Esophagus muscularis mucosa (tissue), 3 donors: ENCODE measurements at regions not wholly inside any gene's neighbourhood (a gene's known extent, or its start where the extent isn't known, plus 50 kb on each side); places are given as distances from the start of the nearest gene placed in this dataset.

Experiments used
- POLR2A ChIP-seq: fragments of 450-650 bp; IDR thresholded peaks from one replicate; pipeline ENCODE4 v1.6.1; 2017; ENCODE audit warnings: antibody characterized with exemption, moderate library complexity, mild to moderate bottlenecking, low read depth
- TF ChIP-seq, protein P1 (sequence below), 3 experiments: fragments of 200-600 bp in 2 of 3; fragments of 450-650 bp in 1 of 3; sonication (generic) in 2 of 3; IDR thresholded peaks; one replicate each; pipeline ENCODE4 v1.5.1; 2017 to 2019; ENCODE audit warnings: antibody characterized with exemption in 3 of 3, mild to moderate bottlenecking in 2 of 3, moderate library complexity in 1 of 3

DNA sequence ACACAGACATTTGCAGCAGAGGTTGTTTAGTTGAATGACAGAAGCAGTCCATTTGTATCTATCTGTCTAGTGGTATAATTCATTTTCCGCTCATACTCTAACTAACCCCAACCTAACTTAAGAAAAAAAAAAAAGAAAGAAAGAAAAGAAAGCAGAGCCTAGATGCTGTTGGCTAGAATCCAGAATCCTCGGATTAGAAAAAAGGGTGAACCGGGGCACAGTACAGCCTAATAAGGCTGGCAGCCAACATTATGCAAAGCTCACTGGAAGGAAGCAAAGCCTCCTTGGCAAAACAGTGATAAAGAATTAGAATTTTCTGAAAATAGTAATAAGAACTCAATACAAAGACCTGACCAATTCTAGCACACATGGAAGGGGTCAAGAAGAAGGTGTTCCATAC, 640.8 kb downstream of the TUSC7 start:
- no peak for TF ChIP-seq POLR2A
- TF ChIP-seq, protein P1, sequence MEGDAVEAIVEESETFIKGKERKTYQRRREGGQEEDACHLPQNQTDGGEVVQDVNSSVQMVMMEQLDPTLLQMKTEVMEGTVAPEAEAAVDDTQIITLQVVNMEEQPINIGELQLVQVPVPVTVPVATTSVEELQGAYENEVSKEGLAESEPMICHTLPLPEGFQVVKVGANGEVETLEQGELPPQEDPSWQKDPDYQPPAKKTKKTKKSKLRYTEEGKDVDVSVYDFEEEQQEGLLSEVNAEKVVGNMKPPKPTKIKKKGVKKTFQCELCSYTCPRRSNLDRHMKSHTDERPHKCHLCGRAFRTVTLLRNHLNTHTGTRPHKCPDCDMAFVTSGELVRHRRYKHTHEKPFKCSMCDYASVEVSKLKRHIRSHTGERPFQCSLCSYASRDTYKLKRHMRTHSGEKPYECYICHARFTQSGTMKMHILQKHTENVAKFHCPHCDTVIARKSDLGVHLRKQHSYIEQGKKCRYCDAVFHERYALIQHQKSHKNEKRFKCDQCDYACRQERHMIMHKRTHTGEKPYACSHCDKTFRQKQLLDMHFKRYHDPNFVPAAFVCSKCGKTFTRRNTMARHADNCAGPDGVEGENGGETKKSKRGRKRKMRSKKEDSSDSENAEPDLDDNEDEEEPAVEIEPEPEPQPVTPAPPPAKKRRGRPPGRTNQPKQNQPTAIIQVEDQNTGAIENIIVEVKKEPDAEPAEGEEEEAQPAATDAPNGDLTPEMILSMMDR (IDR thresholded peaks at IDR 0.05) = no peak
